ENCODE measurements at regions not wholly inside any gene's neighbourhood (a gene's known extent, or its start where the extent isn't known, plus 50 kb on each side); places are given as distances from the start of the nearest gene placed in this dataset.
"Not testable (repeated sequence)": the region's sequence is repeated elsewhere in the genome, so short reads cannot be mapped to it uniquely, and the experiment has no call there.

GRCh38 chr6:37078814-37079213 is 73.4 kb downstream of the FGD2 start:
- DNase-seq (ENCODE audit: low read depth, low spot score), result no peak

- no peak for DNase-seq (ENCODE audit: low read depth, low spot score)
Measured at GRCh38 chr6:37081042-37081607, 75.7 kb downstream of the FGD2 start.

GRCh38 chr6:37082390-37083130 is 77.1 kb downstream of the FGD2 start:
- DNase-seq (ENCODE audit: low read depth, low spot score), result no peak

GRCh38 chr6:37083243-37084138 is 78.0 kb downstream of the FGD2 start:
- no peak for DNase-seq (ENCODE audit: low read depth, low spot score)

GRCh38 chr6:37084665-37085064 is 79.2 kb downstream of the FGD2 start:
- DNase-seq (ENCODE audit: low read depth, low spot score), result not testable (repeated sequence)

GRCh38 chr6:37085198-37085597 is 79.7 kb downstream of the FGD2 start:
- no peak for DNase-seq (ENCODE audit: low read depth, low spot score)

- no peak for DNase-seq (ENCODE audit: low read depth, low spot score)
Measured at GRCh38 chr6:37088897-37089296, 81.1 kb upstream of the PIM1 start.

GRCh38 chr6:37089783-37090182 is 80.2 kb upstream of the PIM1 start:
- no peak for DNase-seq (ENCODE audit: low read depth, low spot score)

- DNase-seq (ENCODE audit: low read depth, low spot score), result not testable (repeated sequence)
Measured at GRCh38 chr6:37091104-37091503, 78.8 kb upstream of the PIM1 start.

- DNase-seq (ENCODE audit: low read depth, low spot score), result not testable (repeated sequence)
Measured at GRCh38 chr6:37091586-37091985, 78.4 kb upstream of the PIM1 start.

GRCh38 chr6:37092923-37093727 is 76.8 kb upstream of the PIM1 start:
- no peak for DNase-seq (ENCODE audit: low read depth, low spot score)

GRCh38 chr6:37093728-37094069 is 76.3 kb upstream of the PIM1 start:
- no peak for DNase-seq (ENCODE audit: low read depth, low spot score)

GRCh38 chr6:37095997-37096396 is 74.0 kb upstream of the PIM1 start:
- DNase-seq (ENCODE audit: low read depth, low spot score), result no peak

GRCh38 chr6:37097335-37097734 is 72.6 kb upstream of the PIM1 start:
- DNase-seq (ENCODE audit: low read depth, low spot score), result no peak

- DNase-seq (ENCODE audit: low read depth, low spot score), result no peak
Measured at GRCh38 chr6:37099442-37099841, 70.5 kb upstream of the PIM1 start.

GRCh38 chr6:37100745-37101144 is 69.2 kb upstream of the PIM1 start:
- DNase-seq (ENCODE audit: low read depth, low spot score), result no peak

GRCh38 chr6:37101991-37102298 is 68.0 kb upstream of the PIM1 start:
- DNase-seq (ENCODE audit: low read depth, low spot score), result no peak

- peak; percentile 98 for DNase-seq (ENCODE audit: low read depth, low spot score)
Measured at GRCh38 chr6:37102299-37103168, 67.4 kb upstream of the PIM1 start.

- DNase-seq (ENCODE audit: low read depth, low spot score), result no peak
Measured at GRCh38 chr6:37103169-37104039, 66.5 kb upstream of the PIM1 start.

- DNase-seq (ENCODE audit: low read depth, low spot score), result no peak
Measured at GRCh38 chr6:37104824-37105147, 65.2 kb upstream of the PIM1 start.
